Common myeloid progenitor, CD34-positive (primary cell): ENCODE measurements at regions not wholly inside any gene's neighbourhood (a gene's known extent, or its start where the extent isn't known, plus 50 kb on each side); places are given as distances from the start of the nearest gene placed in this dataset.
"Not testable (repeated sequence)": the region's sequence is repeated elsewhere in the genome, so short reads cannot be mapped to it uniquely, and the experiment has no call there.

ENCODE experiments used
- CTCF ChIA-PET: fragments of 350-600 bp; sonication (Branson Sonifier 250); formaldehyde crosslinking; loops from one replicate; lab custom pipeline; 2021; ENCODE audit warnings: antibody characterized with exemption; lab: Charles Lee
- POLR2A ChIA-PET: fragments of 350-600 bp; sonication (Branson Sonifier 250); formaldehyde crosslinking; loops from one replicate; lab custom pipeline; 2021; ENCODE audit warnings: antibody characterized with exemption; lab: Charles Lee
- DNase-seq, 3 donors: peaks; one replicate each; pipeline versions ENCODE4 v3.0.0 to v3.0.0-alpha.2; 2013
- H3K27ac ChIP-seq, 2 experiments: 1 replicate in 1 of 2; 2 replicates in 1 of 2; pipeline ENCODE4 v1.7.0; 2013; ENCODE audit warnings: inconsistent platforms in 2 of 2, low read length in 2 of 2, mild to moderate bottlenecking in 2 of 2, low read depth in 1 of 2, moderate library complexity in 1 of 2; ENCODE audit not compliant: severe bottlenecking in 2 of 2, insufficient read depth in 1 of 2, poor library complexity in 1 of 2
- H3K27me3 ChIP-seq, 5 experiments: replicated peaks in 2 of 5; 1 replicate in 3 of 5; 2 replicates in 2 of 5; pipeline versions ENCODE4 v1.6.1 to v1.7.0; 2013; ENCODE audit warnings: low read length in 4 of 5, mild to moderate bottlenecking in 2 of 5, moderate library complexity in 2 of 5, inconsistent platforms in 1 of 5; ENCODE audit not compliant: insufficient read depth in 5 of 5, control insufficient read depth in 4 of 5
- H3K36me3 ChIP-seq, 4 experiments: 1 replicate in 2 of 4; 2 replicates in 2 of 4; pipeline versions ENCODE4 v1.6.1 to v1.7.0; 2013; ENCODE audit warnings: low read length in 3 of 4, control low read depth in 1 of 4, mild to moderate bottlenecking in 1 of 4; ENCODE audit not compliant: control insufficient read depth in 4 of 4, insufficient read depth in 4 of 4
- H3K4me1 ChIP-seq, 4 experiments: 1 replicate in 3 of 4; 2 replicates in 1 of 4; pipeline versions ENCODE4 v1.6.1 to v1.7.1; 2013; ENCODE audit warnings: low read length in 3 of 4, mild to moderate bottlenecking in 3 of 4, control low read depth in 1 of 4, inconsistent platforms in 1 of 4, moderate library complexity in 1 of 4; ENCODE audit not compliant: control insufficient read depth in 4 of 4, insufficient read depth in 4 of 4; ENCODE audit errors: control extremely low read depth in 1 of 4
- H3K4me3 ChIP-seq, 7 experiments: 1 replicate in 4 of 7; 2 replicates in 3 of 7; pipeline versions ENCODE4 v1.5.1 to v1.7.0; 2013; ENCODE audit warnings: mild to moderate bottlenecking in 7 of 7, low read length in 6 of 7, moderate library complexity in 6 of 7, inconsistent platforms in 2 of 7, low read depth in 2 of 7, control low read depth in 1 of 7; ENCODE audit not compliant: insufficient read depth in 4 of 7, control insufficient read depth in 1 of 7; ENCODE audit errors: extremely low read depth in 1 of 7
- H3K9me3 ChIP-seq, 5 experiments: 1 replicate in 4 of 5; 2 replicates in 1 of 5; pipeline versions ENCODE4 v1.6.1 to v1.7.1; 2013; ENCODE audit warnings: low read length in 4 of 5, mild to moderate bottlenecking in 2 of 5, inconsistent platforms in 1 of 5, low read depth in 1 of 5, moderate library complexity in 1 of 5; ENCODE audit not compliant: control insufficient read depth in 4 of 5, insufficient read depth in 2 of 5; ENCODE audit errors: control extremely low read depth in 1 of 5
- WGBS: methylation state at CpG from one replicate; pipeline ENCODE4 v1.1.5; 2013; ENCODE audit not compliant: insufficient coverage; 5-methylcytosine and 5-hydroxymethylcytosine counted together

DNA sequence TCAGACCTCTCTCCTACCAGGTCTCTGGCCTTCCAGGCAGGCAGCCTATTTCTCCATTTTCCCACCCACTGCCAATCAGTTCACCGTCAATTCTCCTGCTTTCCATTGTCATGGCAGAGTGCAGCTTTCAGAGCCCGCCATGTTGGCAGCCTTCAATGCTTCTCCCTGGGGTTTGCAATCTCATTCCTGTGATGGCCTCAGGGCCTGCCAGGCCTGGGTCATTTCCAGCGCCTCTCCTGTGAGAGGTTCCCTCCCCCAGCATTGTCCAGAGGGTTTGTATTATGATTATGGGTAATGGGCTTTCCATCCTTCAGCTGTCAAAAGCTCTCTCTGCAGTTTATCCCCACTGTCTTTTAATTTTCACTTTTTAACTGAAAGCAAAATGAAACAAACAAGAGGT is 716.6 kb upstream of the CDH8 start:
- Histone ChIP-seq H3K9me3 (no peaks in the 10 kb centered on the region), H3K4me3 (no peak overlapping the region), H3K27ac (no peak overlapping the region), H3K4me1 (peaks cover 0 to 4% (median 0%) of the 10 kb centered on the region in 4 experiments), H3K36me3 (no peaks in the 10 kb centered on the region), H3K27me3 (no peaks in the 10 kb centered on the region)
- WGBS: 94% methylated on average over 2 of the region's 3 CpGs
- DNase-seq: no peak
- ChIA-PET POLR2A (no interaction called here), CTCF (no interaction called here)

- H3K27me3 ChIP-seq: no peaks in the 10 kb centered on the region
- POLR2A ChIA-PET: no interaction called here
- no peak for DNase-seq
Measured at GRCh38 chr16:62751218-62751617, 715.0 kb upstream of the CDH8 start.

DNA sequence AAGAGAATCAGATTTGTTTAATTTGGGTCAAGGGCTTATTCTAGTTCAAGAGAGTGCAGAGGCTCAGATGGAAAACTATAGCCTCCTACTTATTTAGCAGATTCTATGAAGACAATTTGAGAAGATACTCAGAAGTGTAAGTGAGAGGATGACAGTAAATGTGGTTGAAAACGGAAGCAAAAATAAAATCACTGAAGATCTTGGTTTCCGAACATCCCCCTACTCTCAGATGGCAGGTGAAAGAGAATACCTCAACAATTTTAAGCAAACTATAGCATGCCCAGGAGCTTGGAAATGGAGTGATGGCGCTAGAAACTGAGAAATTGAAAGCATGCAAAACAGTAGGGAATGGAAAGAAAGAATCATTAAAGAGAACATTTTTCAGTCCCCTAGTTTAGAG is 705.5 kb upstream of the CDH8 start:
- Histone ChIP-seq H3K27ac (no peak overlapping the region), H3K4me1 (no peaks in the 10 kb centered on the region), H3K4me3 (no peak overlapping the region), H3K27me3 (no peaks in the 10 kb centered on the region), H3K36me3 (no peaks in the 10 kb centered on the region), H3K9me3 (no peaks in the 10 kb centered on the region)
- POLR2A ChIA-PET: no interaction called here
- CTCF ChIA-PET: no interaction called here
- no peak for DNase-seq
- WGBS: no CpG with 5 or more reads among the region's 3 CpGs

More at GRCh38 chr16:62751218-62751617, 715.0 kb upstream of the CDH8 start:
- H3K9me3 ChIP-seq: no peaks in the 10 kb centered on the region
- H3K4me3 ChIP-seq: no peak overlapping the region
- no peaks in the 10 kb centered on the region for H3K36me3 ChIP-seq
- H3K4me1 ChIP-seq: peaks cover 0 to 4% (median 0%) of the 10 kb centered on the region in 4 experiments
- CTCF ChIA-PET: no interaction called here
- WGBS: no CpG with 5 or more reads among the region's 1 CpG
- no peak overlapping the region for H3K27ac ChIP-seq

- WGBS: 70% methylated on average over 3 of the region's 3 CpGs
- CTCF ChIA-PET: no interaction called here
- POLR2A ChIA-PET: no interaction called here
Measured at GRCh38 chr16:62738666-62739460, 702.6 kb upstream of the CDH8 start.

GRCh38 chr16:62732092-62732491 is 695.9 kb upstream of the CDH8 start:
- Histone ChIP-seq H3K4me3 (no peak overlapping the region), H3K27ac (no peak overlapping the region), H3K9me3 (no peaks in the 10 kb centered on the region), H3K36me3 (no peaks in the 10 kb centered on the region), H3K27me3 (no peaks in the 10 kb centered on the region), H3K4me1 (no peaks in the 10 kb centered on the region)
- ChIA-PET POLR2A (no interaction called here), CTCF (no interaction called here)
- no peak for DNase-seq

More at GRCh38 chr16:62738666-62739460, 702.6 kb upstream of the CDH8 start:
- Histone ChIP-seq H3K36me3 (no peaks in the 10 kb centered on the region), H3K27me3 (no peaks in the 10 kb centered on the region), H3K4me1 (no peaks in the 10 kb centered on the region), H3K27ac (no peak overlapping the region), H3K4me3 (no peak overlapping the region), H3K9me3 (no peaks in the 10 kb centered on the region)
- DNase-seq: no peak

DNA sequence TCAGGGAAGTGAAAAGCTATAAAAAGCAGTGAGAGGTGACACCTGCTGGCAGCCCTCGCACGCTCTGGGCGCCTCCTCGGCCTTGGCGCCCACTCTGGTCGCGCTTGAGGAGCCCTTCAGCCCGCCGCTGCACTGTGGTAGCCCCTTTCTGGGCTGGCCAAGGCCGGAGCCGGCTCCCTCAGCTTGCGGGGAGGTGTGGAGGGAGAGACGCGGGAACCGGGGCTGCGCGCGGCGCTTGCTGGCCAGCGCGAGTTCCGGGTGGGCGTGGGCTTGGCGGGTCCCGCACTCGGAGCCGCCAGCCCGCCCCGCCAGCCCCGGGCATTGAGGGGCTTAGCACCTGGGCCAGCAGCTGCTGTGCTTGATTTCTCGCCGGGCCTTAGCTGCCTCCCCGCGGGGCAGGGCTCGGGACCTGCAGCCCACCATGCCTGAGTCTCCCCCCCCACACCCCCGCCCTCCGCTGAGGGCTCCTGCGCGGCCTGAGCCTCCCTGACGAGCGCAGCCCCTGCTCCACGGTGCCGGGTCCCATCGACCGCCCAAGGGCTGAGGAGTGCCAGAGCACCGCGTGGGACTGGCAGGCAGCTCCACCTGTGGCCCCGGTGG is 688.5 kb upstream of the CDH8 start:
- POLR2A ChIA-PET: not testable (repeated sequence)

DNA sequence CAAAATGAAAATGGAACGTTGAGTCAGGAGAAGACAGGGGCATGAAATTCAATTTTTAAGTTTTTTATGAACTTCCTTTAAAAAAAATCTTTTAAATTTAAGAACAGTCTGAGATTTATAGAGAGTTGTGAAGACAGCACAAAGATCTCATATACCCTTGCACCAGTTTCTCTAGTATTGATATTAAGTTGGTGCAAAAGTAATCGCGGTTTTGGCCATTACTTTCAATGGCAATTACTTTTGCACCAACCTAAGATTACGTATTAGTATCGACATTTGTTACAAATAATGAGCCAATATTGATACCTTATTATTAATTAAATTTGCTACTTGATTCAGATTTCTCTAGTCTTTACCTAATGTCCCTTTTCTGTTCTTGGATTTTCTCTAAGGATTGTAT is 684.4 kb upstream of the CDH8 start:
- H3K4me3 ChIP-seq: no peak overlapping the region
- no peaks in the 10 kb centered on the region for H3K36me3 ChIP-seq
- H3K27ac ChIP-seq: no peak overlapping the region
- ChIA-PET POLR2A (no interaction called here), CTCF (no interaction called here)
- no peaks in the 10 kb centered on the region for H3K9me3 ChIP-seq
- no peaks in the 10 kb centered on the region for H3K4me1 ChIP-seq
- no CpG with 5 or more reads among the region's 5 CpGs for WGBS
- no peak for DNase-seq
- no peaks in the 10 kb centered on the region for H3K27me3 ChIP-seq

More for the DNA sequence above, 688.5 kb upstream of the CDH8 start:
- H3K4me1 ChIP-seq, H3K9me3 ChIP-seq, H3K36me3 ChIP-seq, CTCF ChIA-PET, H3K4me3 ChIP-seq, DNase-seq, H3K27me3 ChIP-seq, H3K27ac ChIP-seq: not testable (repeated sequence)
- 91% methylated on average over 30 of the region's 48 CpGs for WGBS
